ENCODE measurements at regions not wholly inside any gene's neighbourhood (a gene's known extent, or its start where the extent isn't known, plus 50 kb on each side); places are given as distances from the start of the nearest gene placed in this dataset.

- H4K20me1 ChIP-seq (ENCODE audit: control insufficient read depth, extremely low read depth, insufficient read depth, low read length), result no peaks in the 10 kb centered on the region
- H3K79me2 ChIP-seq (ENCODE audit: control insufficient read depth, insufficient read depth, low read length), result no peaks in the 10 kb centered on the region
- H3K36me3 ChIP-seq (ENCODE audit: control insufficient read depth, insufficient read depth, low read length), result no peaks in the 10 kb centered on the region
- H3K9ac ChIP-seq (ENCODE audit: insufficient read depth, low read length), result no peak overlapping the region
- no peaks in the 10 kb centered on the region for H3K4me1 ChIP-seq (ENCODE audit: control insufficient read depth, extremely low read depth, insufficient read depth, low read length)
- TF ChIP-seq EZH2 (IDR thresholded peaks at IDR 0.05; ENCODE audit: low read length, missing control alignments), result no peak
- no peak for TF ChIP-seq CTCF (conservative IDR thresholded peaks at IDR 0.05 in 1 of 2, IDR thresholded peaks at IDR 0.05 in 1 of 2; ENCODE audit: low read depth in 1 of 2, low read length in 2 of 2)
- H3K27me3 ChIP-seq (ENCODE audit: control insufficient read depth, insufficient read depth, low read length), result no peaks in the 10 kb centered on the region
- H3K27ac ChIP-seq (ENCODE audit: insufficient read depth, low read length), result no peak overlapping the region
- H3K4me3 ChIP-seq (replicated peaks in 1 of 4; ENCODE audit: control extremely low read depth in 1 of 4, insufficient read depth in 1 of 4, low read depth in 3 of 4, low read length in 4 of 4), result no peak overlapping the region
- no peak overlapping the region for H2AFZ ChIP-seq (ENCODE audit: low read length)
- DNase-seq (ENCODE audit: low read depth in 2 of 2), result no peak
- H3K4me2 ChIP-seq (ENCODE audit: extremely low read depth, insufficient read depth, low read length), result no peak overlapping the region
- no peaks in the 10 kb centered on the region for H3K9me3 ChIP-seq (ENCODE audit: control insufficient read depth, insufficient read depth, low read depth, low read length)
These were observed 132.2 kb downstream of the OR13A1 start for GRCh38 chr10:45183174-45183573.

GRCh38 chr10:45197816-45198485 is 117.5 kb downstream of the OR13A1 start:
- no peaks in the 10 kb centered on the region for H3K36me3 ChIP-seq (ENCODE audit: control insufficient read depth, insufficient read depth, low read length)
- H4K20me1 ChIP-seq (ENCODE audit: control insufficient read depth, extremely low read depth, insufficient read depth, low read length), result no peaks in the 10 kb centered on the region
- DNase-seq (ENCODE audit: low read depth in 2 of 2), result no peak
- H3K27ac ChIP-seq (ENCODE audit: insufficient read depth, low read length), result no peak overlapping the region
- H3K27me3 ChIP-seq (ENCODE audit: control insufficient read depth, insufficient read depth, low read length), result no peaks in the 10 kb centered on the region
- no peak overlapping the region for H3K9ac ChIP-seq (ENCODE audit: insufficient read depth, low read length)
- no peak overlapping the region for H3K4me2 ChIP-seq (ENCODE audit: extremely low read depth, insufficient read depth, low read length)
- H3K9me3 ChIP-seq (ENCODE audit: control insufficient read depth, insufficient read depth, low read depth, low read length), result no peaks in the 10 kb centered on the region
- H3K4me3 ChIP-seq (replicated peaks in 1 of 4; ENCODE audit: control extremely low read depth in 1 of 4, insufficient read depth in 1 of 4, low read depth in 3 of 4, low read length in 4 of 4), result no peak overlapping the region
- TF ChIP-seq CTCF (conservative IDR thresholded peaks at IDR 0.05 in 1 of 2, IDR thresholded peaks at IDR 0.05 in 1 of 2; ENCODE audit: low read depth in 1 of 2, low read length in 2 of 2), result no peak
- TF ChIP-seq EZH2 (IDR thresholded peaks at IDR 0.05; ENCODE audit: low read length, missing control alignments), result no peak
- no peaks in the 10 kb centered on the region for H3K4me1 ChIP-seq (ENCODE audit: control insufficient read depth, extremely low read depth, insufficient read depth, low read length)
- H3K79me2 ChIP-seq (ENCODE audit: control insufficient read depth, insufficient read depth, low read length), result no peaks in the 10 kb centered on the region
- H2AFZ ChIP-seq (ENCODE audit: low read length), result no peak overlapping the region

- no peaks in the 10 kb centered on the region for H3K27me3 ChIP-seq (ENCODE audit: control insufficient read depth, insufficient read depth, low read length)
- no peaks in the 10 kb centered on the region for H3K4me1 ChIP-seq (ENCODE audit: control insufficient read depth, extremely low read depth, insufficient read depth, low read length)
- no peaks in the 10 kb centered on the region for H3K36me3 ChIP-seq (ENCODE audit: control insufficient read depth, insufficient read depth, low read length)
- no peak overlapping the region for H3K4me3 ChIP-seq (replicated peaks in 1 of 4; ENCODE audit: control extremely low read depth in 1 of 4, insufficient read depth in 1 of 4, low read depth in 3 of 4, low read length in 4 of 4)
- no peak overlapping the region for H3K27ac ChIP-seq (ENCODE audit: insufficient read depth, low read length)
- no peak overlapping the region for H2AFZ ChIP-seq (ENCODE audit: low read length)
- TF ChIP-seq EZH2 (IDR thresholded peaks at IDR 0.05; ENCODE audit: low read length, missing control alignments) (no peak), CTCF (conservative IDR thresholded peaks at IDR 0.05 in 1 of 2, IDR thresholded peaks at IDR 0.05 in 1 of 2; ENCODE audit: low read depth in 1 of 2, low read length in 2 of 2) (no peak)
- H4K20me1 ChIP-seq (ENCODE audit: control insufficient read depth, extremely low read depth, insufficient read depth, low read length), result no peaks in the 10 kb centered on the region
- H3K79me2 ChIP-seq (ENCODE audit: control insufficient read depth, insufficient read depth, low read length), result no peaks in the 10 kb centered on the region
- DNase-seq (ENCODE audit: low read depth in 2 of 2), result no peak
- H3K9ac ChIP-seq (ENCODE audit: insufficient read depth, low read length), result no peak overlapping the region
- no peak overlapping the region for H3K4me2 ChIP-seq (ENCODE audit: extremely low read depth, insufficient read depth, low read length)
- no peaks in the 10 kb centered on the region for H3K9me3 ChIP-seq (ENCODE audit: control insufficient read depth, insufficient read depth, low read depth, low read length)
These were observed 116.8 kb downstream of the OR13A1 start for GRCh38 chr10:45198486-45199204.

All from fibroblast of lung (primary cell).